ENCODE measurements at regions not wholly inside any gene's neighbourhood (a gene's known extent, or its start where the extent isn't known, plus 50 kb on each side); places are given as distances from the start of the nearest gene placed in this dataset.

DNA sequence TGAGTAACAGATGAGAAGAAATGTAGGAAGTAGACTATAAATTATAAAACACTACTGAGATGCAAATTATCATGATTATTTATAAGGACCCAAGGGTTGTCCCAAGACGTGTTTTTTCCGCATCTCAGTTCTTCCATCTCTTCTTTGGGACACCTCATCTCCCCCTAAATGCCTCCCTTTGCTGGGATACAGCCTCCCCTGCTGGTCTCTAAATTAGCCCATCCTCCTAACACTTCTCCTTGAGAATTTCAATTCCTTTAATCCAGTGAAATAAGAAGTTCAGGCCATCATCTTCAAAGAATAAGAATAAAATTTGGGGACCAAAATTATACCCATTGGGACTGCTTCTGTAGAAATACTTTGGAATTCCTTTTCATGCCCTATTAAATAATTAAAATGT, 667.0 kb downstream of the BCL11B start:
- no peak overlapping the region for H3K4me3 ChIP-seq (ENCODE audit: severe bottlenecking)
- no peak overlapping the region for H3K27ac ChIP-seq (ENCODE audit: poor library complexity, severe bottlenecking)
- no peaks in the 10 kb centered on the region for H3K4me1 ChIP-seq (ENCODE audit: insufficient read depth, poor library complexity, severe bottlenecking)
- DNase-seq (ENCODE audit: low spot score) (no peak), ATAC-seq (ENCODE audit: low read depth) (no peak)
- peaks cover 2% of the 10 kb centered on the region for H3K27me3 ChIP-seq (ENCODE audit: insufficient read depth, poor library complexity, severe bottlenecking)
- H3K36me3 ChIP-seq (ENCODE audit: low read depth) = no peaks in the 10 kb centered on the region
- TF ChIP-seq, protein P1, sequence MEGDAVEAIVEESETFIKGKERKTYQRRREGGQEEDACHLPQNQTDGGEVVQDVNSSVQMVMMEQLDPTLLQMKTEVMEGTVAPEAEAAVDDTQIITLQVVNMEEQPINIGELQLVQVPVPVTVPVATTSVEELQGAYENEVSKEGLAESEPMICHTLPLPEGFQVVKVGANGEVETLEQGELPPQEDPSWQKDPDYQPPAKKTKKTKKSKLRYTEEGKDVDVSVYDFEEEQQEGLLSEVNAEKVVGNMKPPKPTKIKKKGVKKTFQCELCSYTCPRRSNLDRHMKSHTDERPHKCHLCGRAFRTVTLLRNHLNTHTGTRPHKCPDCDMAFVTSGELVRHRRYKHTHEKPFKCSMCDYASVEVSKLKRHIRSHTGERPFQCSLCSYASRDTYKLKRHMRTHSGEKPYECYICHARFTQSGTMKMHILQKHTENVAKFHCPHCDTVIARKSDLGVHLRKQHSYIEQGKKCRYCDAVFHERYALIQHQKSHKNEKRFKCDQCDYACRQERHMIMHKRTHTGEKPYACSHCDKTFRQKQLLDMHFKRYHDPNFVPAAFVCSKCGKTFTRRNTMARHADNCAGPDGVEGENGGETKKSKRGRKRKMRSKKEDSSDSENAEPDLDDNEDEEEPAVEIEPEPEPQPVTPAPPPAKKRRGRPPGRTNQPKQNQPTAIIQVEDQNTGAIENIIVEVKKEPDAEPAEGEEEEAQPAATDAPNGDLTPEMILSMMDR (IDR thresholded peaks at IDR 0.05; ENCODE audit: poor library complexity, severe bottlenecking) = no peak
- no peaks in the 10 kb centered on the region for H3K9me3 ChIP-seq (ENCODE audit: severe bottlenecking)

GRCh38 chr14:98606041-98606640, 665.9 kb downstream of the BCL11B start:
- H3K9me3 ChIP-seq (ENCODE audit: severe bottlenecking) = no peaks in the 10 kb centered on the region
- no peak overlapping the region for H3K27ac ChIP-seq (ENCODE audit: poor library complexity, severe bottlenecking)
- H3K4me1 ChIP-seq (ENCODE audit: insufficient read depth, poor library complexity, severe bottlenecking) = no peaks in the 10 kb centered on the region
- DNase-seq (ENCODE audit: low spot score) (no peak), ATAC-seq (ENCODE audit: low read depth) (no peak)
- peaks cover 2% of the 10 kb centered on the region for H3K27me3 ChIP-seq (ENCODE audit: insufficient read depth, poor library complexity, severe bottlenecking)
- no peaks in the 10 kb centered on the region for H3K36me3 ChIP-seq (ENCODE audit: low read depth)
- H3K4me3 ChIP-seq (ENCODE audit: severe bottlenecking) = no peak overlapping the region
- TF ChIP-seq, protein P1 (IDR thresholded peaks at IDR 0.05; ENCODE audit: poor library complexity, severe bottlenecking) = no peak

GRCh38 chr14:98606816-98607215, 665.2 kb downstream of the BCL11B start:
- H3K27ac ChIP-seq (ENCODE audit: poor library complexity, severe bottlenecking) = no peak overlapping the region
- DNase-seq (ENCODE audit: low spot score) (no peak), ATAC-seq (ENCODE audit: low read depth) (no peak)
- TF ChIP-seq, protein P1 (IDR thresholded peaks at IDR 0.05; ENCODE audit: poor library complexity, severe bottlenecking) = no peak
- no peaks in the 10 kb centered on the region for H3K36me3 ChIP-seq (ENCODE audit: low read depth)
- no peak overlapping the region for H3K4me3 ChIP-seq (ENCODE audit: severe bottlenecking)
- H3K4me1 ChIP-seq (ENCODE audit: insufficient read depth, poor library complexity, severe bottlenecking) = no peaks in the 10 kb centered on the region
- peaks cover 2% of the 10 kb centered on the region for H3K27me3 ChIP-seq (ENCODE audit: insufficient read depth, poor library complexity, severe bottlenecking)
- no peaks in the 10 kb centered on the region for H3K9me3 ChIP-seq (ENCODE audit: severe bottlenecking)

DNA sequence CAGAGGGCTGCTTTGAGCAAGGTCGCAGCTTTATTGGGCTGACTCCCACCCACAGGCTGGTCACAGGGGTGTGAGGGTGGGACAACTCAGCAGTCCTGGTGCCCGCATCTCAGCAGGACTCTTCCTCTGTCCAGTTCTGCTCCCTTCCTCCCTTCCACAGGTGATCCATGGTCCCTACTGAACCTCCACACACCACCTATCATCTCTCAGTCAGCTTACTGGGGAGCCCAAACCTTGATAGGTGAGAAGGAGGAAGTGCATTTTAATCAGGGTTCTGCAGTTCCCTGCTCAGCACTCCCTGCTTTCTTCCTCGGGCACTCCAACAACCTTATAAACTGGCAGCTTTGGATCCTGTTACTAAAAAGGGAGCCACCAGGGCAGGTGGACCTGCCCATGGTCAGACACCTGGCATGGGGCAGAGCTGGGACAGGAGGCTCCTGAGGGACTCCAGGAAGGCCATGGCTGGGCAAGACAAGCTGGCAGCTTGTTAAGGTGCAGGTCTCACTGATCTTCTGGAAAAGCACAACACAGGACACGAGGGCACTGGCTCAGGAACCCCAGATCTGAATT, 664.6 kb downstream of the BCL11B start:
- no peak for DNase-seq (ENCODE audit: low spot score)
- Histone ChIP-seq H3K27me3 (ENCODE audit: insufficient read depth, poor library complexity, severe bottlenecking) (peaks cover 2% of the 10 kb centered on the region), H3K4me1 (ENCODE audit: insufficient read depth, poor library complexity, severe bottlenecking) (no peaks in the 10 kb centered on the region), H3K9me3 (ENCODE audit: severe bottlenecking) (no peaks in the 10 kb centered on the region), H3K4me3 (ENCODE audit: severe bottlenecking) (no peak overlapping the region), H3K36me3 (ENCODE audit: low read depth) (no peaks in the 10 kb centered on the region), H3K27ac (ENCODE audit: poor library complexity, severe bottlenecking) (no peak overlapping the region)
- ATAC-seq (ENCODE audit: low read depth) = no peak
- TF ChIP-seq, protein P1 (IDR thresholded peaks at IDR 0.05; ENCODE audit: poor library complexity, severe bottlenecking) = no peak

Data from RWPE2 (cell line).